Omental fat pad (tissue), 3 donors: ENCODE measurements at regions not wholly inside any gene's neighbourhood (a gene's known extent, or its start where the extent isn't known, plus 50 kb on each side); places are given as distances from the start of the nearest gene placed in this dataset.

Experiments used
- ATAC-seq: fragments of 150-250 bp; one replicate; pipeline ENCODE4 v1.9.1; 2016; ENCODE audit warnings: mild to moderate bottlenecking, moderate library complexity; ENCODE audit not compliant: low FRiP score
- DNase-seq: peaks from one replicate; pipeline ENCODE4 v3.0.0-alpha.2; 2019; ENCODE audit warnings: low spot score
- CTCF ChIP-seq, 3 donors: fragments of 450-650 bp; IDR thresholded peaks; one replicate each; pipeline ENCODE4 v1.5.1; 2016 to 2017; ENCODE audit warnings: antibody characterized with exemption in 3 of 3, mild to moderate bottlenecking in 3 of 3, moderate library complexity in 2 of 3

DNA sequence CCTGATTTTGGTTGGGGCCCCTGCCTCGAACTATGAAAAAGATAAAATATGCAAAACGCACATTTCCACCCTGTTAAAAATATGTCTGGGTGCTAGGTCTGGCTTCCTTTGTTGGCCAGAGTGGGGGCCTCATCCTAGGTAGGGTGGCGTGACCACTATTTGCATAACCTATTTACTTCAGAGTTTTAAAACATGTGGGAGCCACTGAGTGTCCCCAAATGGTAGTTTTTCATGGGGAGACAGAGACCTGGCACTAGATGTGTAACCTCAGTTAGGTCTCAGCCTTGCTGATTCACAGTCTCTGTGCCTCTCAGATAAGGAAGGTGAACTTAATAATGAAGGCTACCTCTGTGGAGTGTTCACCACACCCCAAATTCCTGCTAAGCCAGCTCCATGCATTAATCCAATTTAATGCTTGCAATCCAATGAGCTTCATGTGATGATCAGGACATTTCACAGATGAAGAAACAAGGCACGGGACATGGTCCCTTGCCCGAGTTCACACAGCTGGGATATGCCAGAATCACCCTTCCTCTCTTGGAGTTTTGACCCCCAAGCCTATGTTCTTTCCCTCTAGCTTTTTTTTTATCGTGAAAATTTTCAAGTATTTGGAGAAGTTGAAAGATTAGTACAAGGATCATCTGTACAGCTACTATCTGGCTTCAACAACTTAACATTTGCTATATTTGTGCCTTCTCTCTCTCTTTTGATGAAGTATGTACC, 103.4 kb downstream of the IRF8 start:
- ATAC-seq: no peak
- no peak for TF ChIP-seq CTCF (IDR thresholded peaks at IDR 0.05)
- DNase-seq: no peak

- DNase-seq (no peak), ATAC-seq (no peak)
- TF ChIP-seq CTCF (IDR thresholded peaks at IDR 0.05): no peak
Observed at GRCh38 chr16:86007524-86007923, 108.6 kb downstream of the IRF8 start.

DNA sequence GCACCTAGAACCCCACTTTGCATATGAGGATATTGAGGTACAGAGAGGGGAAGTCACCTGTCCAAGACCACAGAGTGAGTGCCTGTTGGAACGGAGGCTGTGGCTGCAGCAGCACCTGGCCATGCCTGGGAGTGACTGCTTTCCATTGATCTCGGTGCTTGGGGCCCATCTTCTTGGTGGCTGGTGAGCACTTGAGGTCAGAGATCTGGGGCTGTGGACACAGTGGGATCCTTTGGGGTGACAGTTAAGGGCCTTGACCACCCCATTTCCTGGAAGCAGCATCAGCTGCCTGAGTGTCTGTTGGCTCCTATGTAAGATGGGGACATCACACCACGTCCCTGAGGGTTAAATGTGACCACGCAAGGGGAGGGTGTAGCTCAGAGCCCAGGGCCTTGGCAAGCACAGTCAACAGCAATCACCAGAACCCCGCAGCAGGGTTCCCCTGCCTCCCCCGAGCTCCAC, 111.7 kb downstream of the IRF8 start:
- ATAC-seq (no peak), DNase-seq (no peak)
- TF ChIP-seq CTCF (IDR thresholded peaks at IDR 0.05): no peak

- DNase-seq: no peak
- ATAC-seq: no peak
Observed at GRCh38 chr16:86011532-86011931, 112.6 kb downstream of the IRF8 start.

GRCh38 chr16:86012221-86012620, 113.3 kb downstream of the IRF8 start:
- TF ChIP-seq CTCF (IDR thresholded peaks at IDR 0.05): no peak
- ATAC-seq: no peak
- DNase-seq: no peak

More at GRCh38 chr16:86011532-86011931, 112.6 kb downstream of the IRF8 start:
- no peak for TF ChIP-seq CTCF (IDR thresholded peaks at IDR 0.05)

DNA sequence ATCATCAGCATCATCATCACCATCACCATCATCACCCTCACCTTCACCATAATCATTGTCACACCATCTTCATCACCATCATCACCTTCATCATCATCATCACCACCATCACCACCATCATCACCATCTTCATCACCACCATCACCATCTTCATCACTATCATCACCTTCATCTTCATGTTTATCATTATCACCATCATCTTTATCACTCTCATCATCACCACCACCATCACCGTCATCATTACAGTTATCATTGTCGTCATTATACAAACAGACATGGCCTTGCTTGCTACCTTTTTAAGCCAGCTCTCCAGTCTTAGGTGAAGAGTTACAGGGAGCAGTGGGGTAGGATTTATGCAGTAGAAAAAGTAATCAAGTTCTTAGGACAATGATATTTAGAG, 114.9 kb downstream of the IRF8 start:
- DNase-seq: no peak
- no peak for TF ChIP-seq CTCF (IDR thresholded peaks at IDR 0.05)
- no peak for ATAC-seq

- ATAC-seq (no peak), DNase-seq (no peak)
- TF ChIP-seq CTCF (IDR thresholded peaks at IDR 0.05): no peak
Observed at GRCh38 chr16:86015606-86016005, 116.6 kb downstream of the IRF8 start.
